GM12874 (cell line): ENCODE measurements at regions not wholly inside any gene's neighbourhood (a gene's known extent, or its start where the extent isn't known, plus 50 kb on each side); places are given as distances from the start of the nearest gene placed in this dataset.

Source experiments
- CTCF ChIP-seq: IDR thresholded peaks from 2 replicates; pipeline ENCODE4 v1.5.1; 2011; ENCODE audit warnings: low read depth, mild to moderate bottlenecking, control low read depth, low read length, moderate library complexity; ENCODE audit not compliant: insufficient read depth

- TF ChIP-seq CTCF: no peak
Measured at GRCh38 chr11:56932572-56933220, 56.0 kb upstream of the OR5AK2 start.

DNA sequence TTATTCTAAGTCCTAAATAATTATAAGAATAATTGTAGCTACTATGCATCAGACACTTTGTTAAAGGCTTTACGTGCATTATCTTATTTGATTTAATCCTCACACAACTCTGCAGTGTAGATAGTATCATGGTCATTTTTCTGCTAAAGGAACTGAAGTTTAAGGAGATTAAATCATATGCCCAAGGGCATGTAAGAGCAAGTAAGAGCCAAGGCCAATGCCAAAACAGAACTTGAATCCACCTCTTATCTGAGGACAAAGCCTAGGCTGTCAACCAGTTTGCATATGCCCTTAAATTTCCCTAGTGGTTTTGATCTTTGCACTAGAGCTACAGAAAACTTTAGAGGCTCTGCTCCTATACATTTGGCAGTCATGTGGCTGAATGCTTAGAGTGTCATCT, 65.6 kb upstream of the OR5AK2 start:
- TF ChIP-seq CTCF: no peak

DNA sequence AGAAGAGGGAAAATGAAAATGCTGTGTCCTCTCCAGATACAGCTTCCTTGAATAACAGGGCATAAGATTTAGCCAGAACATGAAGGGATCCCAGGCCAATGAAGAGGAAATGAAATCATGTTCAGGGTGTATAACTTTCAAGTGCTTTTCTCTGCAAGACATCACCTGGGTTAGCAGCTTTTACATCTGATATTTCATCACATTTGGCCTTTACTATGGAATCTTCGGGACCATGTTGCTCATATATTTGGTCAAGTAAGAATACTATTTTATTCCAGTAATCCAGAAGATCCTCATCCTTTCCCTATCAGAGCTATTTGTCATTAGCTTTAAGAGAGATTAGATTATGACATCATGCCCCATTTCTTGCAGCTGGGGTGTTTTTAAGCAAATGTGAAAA, 66.3 kb upstream of the OR5AK2 start:
- no peak for TF ChIP-seq CTCF

- no peak for TF ChIP-seq CTCF
Measured at GRCh38 chr11:56917708-56918400, 70.9 kb upstream of the OR5AK2 start.

DNA sequence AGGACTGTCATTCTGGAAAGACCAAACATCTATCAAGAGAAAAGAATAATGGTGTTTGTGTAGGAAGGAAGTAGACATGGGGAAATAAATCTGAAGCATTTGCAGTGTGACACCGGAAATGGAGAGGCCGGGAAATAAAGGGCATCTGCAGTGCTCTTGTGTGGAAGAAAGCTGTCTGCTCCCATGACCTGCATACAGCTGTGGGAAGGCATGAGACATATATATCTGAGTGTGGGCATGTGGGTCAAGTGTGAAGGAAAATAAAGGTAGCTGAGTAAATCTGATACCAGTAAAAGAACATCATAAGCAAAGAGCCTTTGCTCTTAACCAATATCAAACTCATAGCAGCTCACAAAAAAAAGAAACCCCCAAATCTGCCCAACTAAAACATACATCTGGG, 72.1 kb upstream of the OR5AK2 start:
- no peak for TF ChIP-seq CTCF

- no peak for TF ChIP-seq CTCF
Measured at GRCh38 chr11:56916162-56916561, 72.6 kb upstream of the OR5AK2 start.

DNA sequence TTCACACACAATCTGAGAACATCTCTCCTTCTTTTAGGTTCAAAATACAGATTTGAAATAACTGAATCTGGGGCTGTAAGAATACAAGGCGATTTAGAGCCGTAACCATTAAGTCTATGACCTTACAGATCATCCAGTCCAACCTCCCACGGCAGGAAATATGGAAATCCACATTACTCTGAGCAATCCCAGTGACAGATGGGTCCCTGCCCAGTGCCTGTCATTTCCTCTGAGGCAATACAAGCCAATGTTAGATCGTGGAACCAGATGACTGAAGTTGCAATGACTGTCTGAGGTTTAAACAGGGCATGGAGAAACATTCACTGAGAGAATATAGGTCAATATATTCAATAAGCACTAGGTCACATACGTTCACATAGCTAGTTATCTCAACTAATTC, 77.4 kb upstream of the OR5AK2 start:
- no peak for TF ChIP-seq CTCF
